ENCODE measurements at regions not wholly inside any gene's neighbourhood (a gene's known extent, or its start where the extent isn't known, plus 50 kb on each side); places are given as distances from the start of the nearest gene placed in this dataset.
A peak's percentile ranks its signal among the peaks of the same experiment; 100 is the strongest.

DNA sequence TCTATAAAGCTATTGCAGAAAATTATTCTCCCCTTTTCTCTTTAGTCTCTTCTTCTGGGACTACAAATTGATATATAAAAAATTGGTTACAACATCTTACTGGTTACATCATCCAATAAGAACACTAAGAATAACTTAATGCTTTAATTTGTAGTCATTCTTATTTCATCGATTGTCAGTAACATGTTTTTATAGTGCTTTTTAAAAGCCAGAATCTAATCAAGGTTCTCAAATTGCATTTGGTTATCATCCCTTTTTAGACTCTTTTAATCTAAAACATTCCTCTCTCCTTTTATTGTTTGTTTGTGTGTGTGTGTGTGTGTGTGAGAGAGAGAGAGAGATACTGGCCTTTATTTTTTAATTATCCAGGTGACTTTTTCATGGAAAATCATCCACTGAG is 377.1 kb upstream of the MEIS1 start:
- Histone ChIP-seq H3K4ac (ENCODE audit: low read depth, low read length) (no peak overlapping the region), H3K79me2 (ENCODE audit: control insufficient read depth, insufficient read depth, low read length, poor library complexity) (no peaks in the 10 kb centered on the region), H3K9me3 (ENCODE audit: insufficient read depth, low read depth, low read length) (no peaks in the 10 kb centered on the region), H3K9ac (ENCODE audit: low read length) (no peak overlapping the region), H3K27me3 (ENCODE audit: insufficient read depth, low read length) (no peaks in the 10 kb centered on the region), H2BK12ac (ENCODE audit: low read length) (no peak overlapping the region), H2BK5ac (ENCODE audit: low read depth, low read length, poor library complexity) (no peak overlapping the region), H3K79me1 (ENCODE audit: low read length) (no peaks in the 10 kb centered on the region), H2BK120ac (ENCODE audit: insufficient read depth, low read length, poor library complexity) (no peak overlapping the region), H2AFZ (ENCODE audit: insufficient read depth, low read length, poor library complexity) (no peak overlapping the region), H3K23ac (ENCODE audit: low read length) (no peak overlapping the region), H3K4me2 (ENCODE audit: low read length) (no peak overlapping the region), H3K36me3 (ENCODE audit: control insufficient read depth in 1 of 2, insufficient read depth in 2 of 2, low read length in 2 of 2) (no peaks in the 10 kb centered on the region), H4K91ac (ENCODE audit: low read depth, low read length) (no peak overlapping the region), H3K18ac (ENCODE audit: low read length) (no peak overlapping the region), H4K12ac (ENCODE audit: low read depth, low read length) (no peak overlapping the region), H4K8ac (ENCODE audit: low read depth, low read length) (no peak overlapping the region), H3K27ac (ENCODE audit: low read depth, low read length) (no peak overlapping the region), H2AK5ac (ENCODE audit: low read length) (no peak overlapping the region), H3K14ac (ENCODE audit: low read length) (no peak overlapping the region), H3K4me1 (ENCODE audit: control insufficient read depth in 1 of 2, insufficient read depth in 2 of 2, low read length in 2 of 2) (no peaks in the 10 kb centered on the region), H3K4me3 (ENCODE audit: low read depth, low read length) (no peak overlapping the region)
- DNase-seq = no peak
- no CpG with 5 or more reads among the region's 1 CpG for WGBS (ENCODE audit: extremely low coverage, insufficient coverage, insufficient read length)

GRCh38 chr2:66050392-66050791 is 384.5 kb upstream of the MEIS1 start:
- H2BK120ac ChIP-seq (ENCODE audit: insufficient read depth, low read length, poor library complexity) = no peak overlapping the region
- no peaks in the 10 kb centered on the region for H3K79me1 ChIP-seq (ENCODE audit: low read length)
- no peaks in the 10 kb centered on the region for H3K9me3 ChIP-seq (ENCODE audit: insufficient read depth, low read depth, low read length)
- H3K4me2 ChIP-seq (ENCODE audit: low read length) = no peak overlapping the region
- no peak overlapping the region for H4K8ac ChIP-seq (ENCODE audit: low read depth, low read length)
- H3K36me3 ChIP-seq (ENCODE audit: control insufficient read depth in 1 of 2, insufficient read depth in 2 of 2, low read length in 2 of 2) = no peaks in the 10 kb centered on the region
- no CpG with 5 or more reads among the region's 5 CpGs for WGBS (ENCODE audit: extremely low coverage, insufficient coverage, insufficient read length)
- no peak overlapping the region for H3K18ac ChIP-seq (ENCODE audit: low read length)
- H3K14ac ChIP-seq (ENCODE audit: low read length) = no peak overlapping the region
- H3K9ac ChIP-seq (ENCODE audit: low read length) = no peak overlapping the region
- H3K23ac ChIP-seq (ENCODE audit: low read length) = no peak overlapping the region
- no peak overlapping the region for H3K27ac ChIP-seq (ENCODE audit: low read depth, low read length)
- H2AK5ac ChIP-seq (ENCODE audit: low read length) = no peak overlapping the region
- no peaks in the 10 kb centered on the region for H3K79me2 ChIP-seq (ENCODE audit: control insufficient read depth, insufficient read depth, low read length, poor library complexity)
- peak in 1 of 2 donors; percentile 2 for DNase-seq
- no peak overlapping the region for H2BK12ac ChIP-seq (ENCODE audit: low read length)
- H3K4ac ChIP-seq (ENCODE audit: low read depth, low read length) = no peak overlapping the region
- no peak overlapping the region for H2AFZ ChIP-seq (ENCODE audit: insufficient read depth, low read length, poor library complexity)
- H3K4me3 ChIP-seq (ENCODE audit: low read depth, low read length) = no peak overlapping the region
- no peak overlapping the region for H4K12ac ChIP-seq (ENCODE audit: low read depth, low read length)
- no peak overlapping the region for H4K91ac ChIP-seq (ENCODE audit: low read depth, low read length)
- H3K4me1 ChIP-seq (ENCODE audit: control insufficient read depth in 1 of 2, insufficient read depth in 2 of 2, low read length in 2 of 2) = no peaks in the 10 kb centered on the region
- no peak overlapping the region for H2BK5ac ChIP-seq (ENCODE audit: low read depth, low read length, poor library complexity)
- no peaks in the 10 kb centered on the region for H3K27me3 ChIP-seq (ENCODE audit: insufficient read depth, low read length)

DNA sequence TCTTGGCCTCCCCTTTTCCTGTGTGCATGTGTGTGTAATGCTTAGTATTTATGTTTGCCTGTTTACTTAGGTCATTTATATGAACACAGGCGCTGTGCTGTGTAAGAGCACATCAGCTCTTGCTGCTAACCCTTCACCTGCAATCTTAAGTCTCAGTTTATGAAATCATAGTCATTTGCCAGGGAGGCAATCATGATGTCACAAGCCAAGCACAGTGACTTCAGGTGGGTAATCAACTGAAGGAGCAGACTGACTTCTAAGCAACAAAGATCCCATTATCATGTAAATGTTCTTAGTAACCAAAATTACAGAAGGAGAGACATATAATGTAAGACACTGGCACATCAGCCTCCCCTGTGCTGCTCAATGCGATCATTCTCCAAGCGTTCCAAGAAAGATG is 386.3 kb upstream of the MEIS1 start:
- Histone ChIP-seq H3K4me2 (ENCODE audit: low read length) (no peak overlapping the region), H2BK120ac (ENCODE audit: insufficient read depth, low read length, poor library complexity) (no peak overlapping the region), H3K27ac (ENCODE audit: low read depth, low read length) (no peak overlapping the region), H2AK5ac (ENCODE audit: low read length) (no peak overlapping the region), H3K4me3 (ENCODE audit: low read depth, low read length) (no peak overlapping the region), H3K79me1 (ENCODE audit: low read length) (no peaks in the 10 kb centered on the region), H3K9ac (ENCODE audit: low read length) (no peak overlapping the region), H3K79me2 (ENCODE audit: control insufficient read depth, insufficient read depth, low read length, poor library complexity) (no peaks in the 10 kb centered on the region), H4K12ac (ENCODE audit: low read depth, low read length) (no peak overlapping the region), H3K4ac (ENCODE audit: low read depth, low read length) (no peak overlapping the region), H4K8ac (ENCODE audit: low read depth, low read length) (no peak overlapping the region), H3K14ac (ENCODE audit: low read length) (no peak overlapping the region), H3K18ac (ENCODE audit: low read length) (no peak overlapping the region), H3K9me3 (ENCODE audit: insufficient read depth, low read depth, low read length) (no peaks in the 10 kb centered on the region), H3K23ac (ENCODE audit: low read length) (no peak overlapping the region), H4K91ac (ENCODE audit: low read depth, low read length) (no peak overlapping the region), H3K4me1 (ENCODE audit: control insufficient read depth in 1 of 2, insufficient read depth in 2 of 2, low read length in 2 of 2) (no peaks in the 10 kb centered on the region), H2AFZ (ENCODE audit: insufficient read depth, low read length, poor library complexity) (no peak overlapping the region), H2BK12ac (ENCODE audit: low read length) (no peak overlapping the region), H3K27me3 (ENCODE audit: insufficient read depth, low read length) (no peaks in the 10 kb centered on the region), H3K36me3 (ENCODE audit: control insufficient read depth in 1 of 2, insufficient read depth in 2 of 2, low read length in 2 of 2) (no peaks in the 10 kb centered on the region), H2BK5ac (ENCODE audit: low read depth, low read length, poor library complexity) (no peak overlapping the region)
- WGBS (ENCODE audit: extremely low coverage, insufficient coverage, insufficient read length) = no CpG with 5 or more reads among the region's 3 CpGs
- DNase-seq = no peak

- DNase-seq = peak in 1 of 2 donors; percentile 5
- no peak overlapping the region for H4K12ac ChIP-seq (ENCODE audit: low read depth, low read length)
- H3K9ac ChIP-seq (ENCODE audit: low read length) = no peak overlapping the region
- no peaks in the 10 kb centered on the region for H3K79me2 ChIP-seq (ENCODE audit: control insufficient read depth, insufficient read depth, low read length, poor library complexity)
- H2AFZ ChIP-seq (ENCODE audit: insufficient read depth, low read length, poor library complexity) = no peak overlapping the region
- no peak overlapping the region for H2AK5ac ChIP-seq (ENCODE audit: low read length)
- H3K4ac ChIP-seq (ENCODE audit: low read depth, low read length) = no peak overlapping the region
- no peak overlapping the region for H3K27ac ChIP-seq (ENCODE audit: low read depth, low read length)
- no CpG with 5 or more reads among the region's 7 CpGs for WGBS (ENCODE audit: extremely low coverage, insufficient coverage, insufficient read length)
- H2BK120ac ChIP-seq (ENCODE audit: insufficient read depth, low read length, poor library complexity) = no peak overlapping the region
- peaks cover 1% of the 10 kb centered on the region for H3K79me1 ChIP-seq (ENCODE audit: low read length)
- no peaks in the 10 kb centered on the region for H3K9me3 ChIP-seq (ENCODE audit: insufficient read depth, low read depth, low read length)
- H3K4me1 ChIP-seq (ENCODE audit: control insufficient read depth in 1 of 2, insufficient read depth in 2 of 2, low read length in 2 of 2) = peaks cover 0 to 8% of the 10 kb centered on the region in 2 experiments
- no peaks in the 10 kb centered on the region for H3K36me3 ChIP-seq (ENCODE audit: control insufficient read depth in 1 of 2, insufficient read depth in 2 of 2, low read length in 2 of 2)
- H3K27me3 ChIP-seq (ENCODE audit: insufficient read depth, low read length) = no peaks in the 10 kb centered on the region
- no peak overlapping the region for H3K4me3 ChIP-seq (ENCODE audit: low read depth, low read length)
- H3K14ac ChIP-seq (ENCODE audit: low read length) = no peak overlapping the region
- H3K4me2 ChIP-seq (ENCODE audit: low read length) = no peak overlapping the region
- H4K8ac ChIP-seq (ENCODE audit: low read depth, low read length) = no peak overlapping the region
- no peak overlapping the region for H3K23ac ChIP-seq (ENCODE audit: low read length)
- no peak overlapping the region for H4K91ac ChIP-seq (ENCODE audit: low read depth, low read length)
- no peak overlapping the region for H3K18ac ChIP-seq (ENCODE audit: low read length)
- H2BK5ac ChIP-seq (ENCODE audit: low read depth, low read length, poor library complexity) = no peak overlapping the region
- no peak overlapping the region for H2BK12ac ChIP-seq (ENCODE audit: low read length)
These were observed 392.8 kb upstream of the MEIS1 start for GRCh38 chr2:66041902-66042657.
